Thymus (tissue), 11 donors: ENCODE measurements at regions not wholly inside any gene's neighbourhood (a gene's known extent, or its start where the extent isn't known, plus 50 kb on each side); places are given as distances from the start of the nearest gene placed in this dataset.
"Not testable (repeated sequence)": the region's sequence is repeated elsewhere in the genome, so short reads cannot be mapped to it uniquely, and the experiment has no call there.

Source experiments
- DNase-seq, 9 donors: peaks; one replicate each; pipeline ENCODE4 v3.0.0-alpha.2; 2013; ENCODE audit warnings: low spot score in 9 of 9, low read depth in 6 of 9, missing footprints in 1 of 9
- H3K27ac ChIP-seq, 2 donors: one replicate each; pipeline ENCODE4 v1.5.1; 2013; ENCODE audit warnings: control low read depth in 1 of 2, low read depth in 1 of 2, low read length in 1 of 2, mild to moderate bottlenecking in 1 of 2, moderate library complexity in 1 of 2
- H3K27me3 ChIP-seq, 2 donors: one replicate each; pipeline ENCODE4 v1.5.1; 2013; ENCODE audit warnings: low read length in 1 of 2; ENCODE audit not compliant: control insufficient read depth in 2 of 2, insufficient read depth in 1 of 2
- H3K36me3 ChIP-seq, 2 donors: one replicate each; pipeline ENCODE4 v1.5.1; 2013; ENCODE audit warnings: low read length in 1 of 2, mild to moderate bottlenecking in 1 of 2, moderate library complexity in 1 of 2; ENCODE audit not compliant: control insufficient read depth in 2 of 2, insufficient read depth in 2 of 2
- H3K4me1 ChIP-seq, 2 donors: one replicate each; pipeline ENCODE4 v1.5.1; 2013; ENCODE audit warnings: low read length in 2 of 2; ENCODE audit not compliant: control insufficient read depth in 2 of 2, insufficient read depth in 2 of 2
- H3K4me3 ChIP-seq, 2 donors: one replicate each; pipeline ENCODE4 v1.5.1; 2013; ENCODE audit warnings: low read length in 2 of 2, control low read depth in 1 of 2, mild to moderate bottlenecking in 1 of 2
- H3K9me3 ChIP-seq, 2 donors: one replicate each; pipeline ENCODE4 v1.5.1; 2013; ENCODE audit warnings: low read length in 1 of 2, mild to moderate bottlenecking in 1 of 2; ENCODE audit not compliant: control insufficient read depth in 2 of 2, insufficient read depth in 1 of 2
- WGBS: extraction: QIAGEN DNeasy Blood & Tissue Kit; methylation state at CpG from one replicate; pipeline ENCODE4 v1.1.7; 2013; 5-methylcytosine and 5-hydroxymethylcytosine counted together
- donor health status: healthy.

DNA sequence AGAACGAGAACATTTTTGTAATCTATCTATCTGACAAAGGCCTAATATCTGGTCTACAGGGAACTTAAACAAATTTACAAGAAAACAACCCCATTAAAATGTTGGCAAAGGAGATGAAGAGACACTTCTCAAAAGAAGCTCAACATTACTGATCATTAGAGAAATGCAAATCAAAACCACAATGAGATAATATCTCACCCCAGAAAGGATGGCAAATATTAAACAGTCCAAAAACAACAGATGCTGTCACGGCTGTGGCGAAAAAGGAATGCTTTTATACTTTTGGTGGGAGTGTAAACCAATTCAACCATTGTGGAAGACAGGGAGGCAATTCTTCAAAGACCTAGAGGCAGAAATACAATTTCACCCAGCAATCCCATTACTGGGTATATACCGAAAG is 2284.8 kb downstream of the ARAP2 start:
- 89% methylated on average over 4 of the region's 4 CpGs for WGBS

DNA sequence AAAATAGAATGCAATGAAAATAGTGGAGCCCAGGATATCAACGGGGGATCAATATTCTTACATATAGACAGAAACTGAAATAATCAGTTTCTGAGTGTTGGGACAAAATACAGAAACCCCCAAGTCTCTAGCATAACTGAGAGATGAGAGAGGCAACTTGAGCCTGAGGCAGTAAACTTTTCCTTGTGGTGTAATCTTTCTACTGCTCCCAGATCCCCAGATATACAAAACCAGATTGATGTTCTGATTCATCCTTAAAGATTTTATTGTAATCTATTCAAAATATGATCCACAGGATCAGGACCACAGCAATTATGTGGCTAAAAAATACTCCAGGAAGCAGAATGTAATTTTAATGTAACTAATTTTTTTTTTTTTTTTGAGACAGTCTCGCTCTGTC is 2282.6 kb downstream of the ARAP2 start:
- WGBS: 92% methylated on average over 2 of the region's 2 CpGs
- no peaks in the 10 kb centered on the region for H3K27me3 ChIP-seq
- peaks cover 0 to 15% of the 10 kb centered on the region in 2 donors for H3K9me3 ChIP-seq

More for the DNA sequence above, 2284.8 kb downstream of the ARAP2 start:
- H3K27ac ChIP-seq: no peak overlapping the region
- H3K27me3 ChIP-seq: no peaks in the 10 kb centered on the region
- DNase-seq: no peak
- no peak overlapping the region for H3K4me3 ChIP-seq
- H3K4me1 ChIP-seq: no peaks in the 10 kb centered on the region
- H3K9me3 ChIP-seq: peaks cover 0 to 27% of the 10 kb centered on the region in 2 donors
- no peaks in the 10 kb centered on the region for H3K36me3 ChIP-seq

DNA sequence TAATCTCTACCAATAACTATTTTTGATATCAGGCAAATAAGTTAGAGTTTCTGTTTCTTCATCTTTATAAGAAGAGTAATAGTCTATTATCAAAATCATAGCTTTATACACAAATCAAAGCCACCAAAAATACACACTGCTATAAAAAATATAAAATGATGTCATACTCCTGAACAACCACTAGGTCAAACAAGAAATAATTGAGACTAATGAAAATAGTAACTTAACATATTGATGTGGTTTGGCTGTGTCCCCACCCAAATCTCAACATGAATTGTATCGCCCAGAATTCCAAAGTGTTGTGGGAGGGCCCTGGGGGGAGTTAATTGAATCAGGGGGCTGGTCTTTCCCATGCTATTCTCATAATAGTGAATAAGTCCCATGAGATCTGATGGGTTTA is 2277.5 kb downstream of the ARAP2 start:
- no peak for DNase-seq
- H3K27me3 ChIP-seq: no peaks in the 10 kb centered on the region
- H3K36me3 ChIP-seq: no peaks in the 10 kb centered on the region
- H3K4me1 ChIP-seq: no peaks in the 10 kb centered on the region
- H3K9me3 ChIP-seq: peaks cover 0 to 6% of the 10 kb centered on the region in 2 donors
- no peak overlapping the region for H3K27ac ChIP-seq
- WGBS: 97% methylated on average over 1 of the region's 1 CpG
- H3K4me3 ChIP-seq: no peak overlapping the region

More for the DNA sequence above, 2282.6 kb downstream of the ARAP2 start:
- Histone ChIP-seq H3K4me3 (no peak overlapping the region), H3K36me3 (no peaks in the 10 kb centered on the region), H3K27ac (no peak overlapping the region), H3K4me1 (no peaks in the 10 kb centered on the region)
- DNase-seq: no peak

DNA sequence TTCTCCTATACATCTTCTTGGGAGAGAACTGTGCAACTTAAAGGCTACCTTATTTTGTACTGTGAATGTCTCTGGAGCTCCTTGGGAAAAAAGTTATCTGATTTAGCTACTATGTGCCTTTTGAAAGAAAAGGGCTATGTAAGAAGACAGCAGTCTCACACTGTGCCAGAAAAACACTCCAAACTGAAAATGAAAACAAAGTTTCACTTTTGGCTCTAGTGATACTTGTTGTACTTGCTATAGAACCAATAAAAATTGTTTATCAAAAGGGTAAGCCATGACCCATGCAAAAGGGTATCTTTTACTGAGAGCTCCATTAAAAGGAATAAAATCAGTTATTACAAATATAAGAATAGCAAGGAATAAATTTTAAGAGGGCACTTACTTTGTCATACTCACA is 2270.0 kb downstream of the ARAP2 start:
- Histone ChIP-seq H3K27ac (no peak overlapping the region), H3K4me1 (no peaks in the 10 kb centered on the region), H3K9me3 (peaks cover 0 to 4% of the 10 kb centered on the region in 2 donors), H3K36me3 (no peaks in the 10 kb centered on the region), H3K4me3 (no peak overlapping the region), H3K27me3 (no peaks in the 10 kb centered on the region)
- no peak for DNase-seq

DNA sequence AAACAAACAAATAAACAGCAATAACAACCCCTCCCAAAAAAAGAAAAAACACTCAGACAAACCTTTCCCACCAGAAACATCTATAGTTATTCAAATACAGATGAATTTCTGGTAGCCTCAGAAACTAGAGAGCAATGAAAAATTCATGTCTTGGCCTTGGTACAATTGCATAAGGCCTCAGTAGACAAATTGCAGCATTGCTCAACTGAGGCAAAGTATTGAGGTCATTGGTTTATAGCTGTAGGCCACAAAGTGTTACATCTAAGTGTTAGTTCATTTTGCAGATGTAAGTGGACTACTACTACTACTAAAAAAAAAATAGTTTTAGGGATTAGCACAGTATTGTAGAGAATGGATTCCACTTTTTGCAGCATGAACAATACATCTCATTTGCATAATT is 2268.3 kb downstream of the ARAP2 start:
- no peak overlapping the region for H3K4me3 ChIP-seq
- H3K36me3 ChIP-seq: no peaks in the 10 kb centered on the region
- H3K4me1 ChIP-seq: no peaks in the 10 kb centered on the region
- no peak overlapping the region for H3K27ac ChIP-seq
- peaks cover 0 to 4% of the 10 kb centered on the region in 2 donors for H3K9me3 ChIP-seq
- no peaks in the 10 kb centered on the region for H3K27me3 ChIP-seq
- DNase-seq: no peak

DNA sequence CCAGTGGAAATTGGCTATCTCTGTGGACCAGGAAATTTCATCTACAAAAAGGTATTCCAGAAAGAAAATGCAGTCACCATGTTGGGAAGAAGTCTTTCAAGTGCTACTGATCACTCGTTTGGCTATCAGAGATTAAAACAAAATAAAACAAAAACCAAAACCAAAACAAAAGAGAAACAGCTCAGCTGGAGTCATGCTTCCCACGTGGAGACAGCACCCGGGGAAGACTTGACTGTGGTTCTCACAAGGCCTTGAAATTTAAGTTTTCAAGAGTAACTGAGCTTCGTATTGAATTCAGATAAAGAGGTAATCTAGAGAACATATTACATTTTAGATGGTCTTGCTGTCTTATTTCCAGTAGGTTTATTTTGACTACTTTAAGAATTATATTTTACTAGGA is 2264.5 kb downstream of the ARAP2 start:
- WGBS: 88% methylated on average over 4 of the region's 4 CpGs

DNA sequence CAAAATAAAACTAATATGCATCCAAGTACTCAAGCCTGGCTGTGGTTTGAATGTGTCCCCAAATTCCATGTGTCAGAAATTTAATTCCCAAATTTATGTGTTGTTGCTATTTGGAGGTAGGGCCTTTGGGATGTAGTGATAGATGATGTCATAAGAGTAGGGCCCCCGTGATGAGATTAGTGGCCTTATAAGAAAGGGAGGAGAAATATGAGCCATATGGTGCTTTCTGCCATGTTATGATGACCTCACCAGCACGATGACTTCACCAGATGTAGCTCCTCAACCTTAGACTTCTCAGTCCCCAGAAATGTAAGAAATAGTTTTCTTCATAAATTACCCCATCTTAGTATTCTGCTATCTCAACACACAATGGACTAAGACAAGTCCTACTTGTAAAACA is 2264.0 kb downstream of the ARAP2 start:
- Histone ChIP-seq H3K36me3 (no peaks in the 10 kb centered on the region), H3K9me3 (peaks cover 0 to 4% of the 10 kb centered on the region in 2 donors), H3K4me3 (no peak overlapping the region), H3K27me3 (no peaks in the 10 kb centered on the region), H3K4me1 (no peaks in the 10 kb centered on the region), H3K27ac (no peak overlapping the region)
- DNase-seq: no peak
- 91% methylated on average over 2 of the region's 2 CpGs for WGBS

More for the DNA sequence above, 2264.5 kb downstream of the ARAP2 start:
- not testable (repeated sequence) for DNase-seq, H3K36me3 ChIP-seq, H3K27ac ChIP-seq, H3K27me3 ChIP-seq, H3K9me3 ChIP-seq, H3K4me1 ChIP-seq, H3K4me3 ChIP-seq

DNA sequence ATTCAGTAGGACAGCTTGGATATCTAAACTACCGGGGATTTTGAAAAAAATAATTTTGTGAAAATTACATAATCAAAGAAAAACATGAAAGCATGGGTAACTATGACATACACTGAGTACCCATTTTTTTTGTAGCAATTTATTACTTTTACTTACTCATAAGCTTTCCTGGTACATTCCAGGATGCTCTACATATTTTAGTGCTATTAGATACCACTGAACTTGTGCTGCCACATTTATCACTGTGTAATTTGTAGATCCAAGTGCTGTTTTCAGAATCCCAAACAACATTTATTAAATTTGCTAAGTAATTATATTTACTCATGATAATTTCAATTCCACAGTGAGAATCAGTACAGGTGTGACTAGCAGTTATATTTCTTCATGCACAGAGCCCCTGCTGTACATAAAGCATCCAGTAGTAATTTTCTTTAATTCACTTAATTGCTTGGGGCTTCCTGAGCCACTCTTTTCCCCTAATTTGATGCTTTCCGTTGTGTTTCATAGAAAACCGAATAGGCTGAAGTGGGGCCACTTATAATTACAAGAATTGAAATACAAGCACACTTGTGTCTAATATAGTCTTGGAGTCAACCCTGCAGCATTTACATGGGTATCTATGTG is 2254.4 kb downstream of the ARAP2 start:
- Histone ChIP-seq H3K9me3 (no peaks in the 10 kb centered on the region), H3K4me3 (no peak overlapping the region), H3K27ac (no peak overlapping the region), H3K36me3 (no peaks in the 10 kb centered on the region), H3K27me3 (no peaks in the 10 kb centered on the region), H3K4me1 (no peaks in the 10 kb centered on the region)
- WGBS: 76% methylated on average over 3 of the region's 3 CpGs
- DNase-seq: no peak

DNA sequence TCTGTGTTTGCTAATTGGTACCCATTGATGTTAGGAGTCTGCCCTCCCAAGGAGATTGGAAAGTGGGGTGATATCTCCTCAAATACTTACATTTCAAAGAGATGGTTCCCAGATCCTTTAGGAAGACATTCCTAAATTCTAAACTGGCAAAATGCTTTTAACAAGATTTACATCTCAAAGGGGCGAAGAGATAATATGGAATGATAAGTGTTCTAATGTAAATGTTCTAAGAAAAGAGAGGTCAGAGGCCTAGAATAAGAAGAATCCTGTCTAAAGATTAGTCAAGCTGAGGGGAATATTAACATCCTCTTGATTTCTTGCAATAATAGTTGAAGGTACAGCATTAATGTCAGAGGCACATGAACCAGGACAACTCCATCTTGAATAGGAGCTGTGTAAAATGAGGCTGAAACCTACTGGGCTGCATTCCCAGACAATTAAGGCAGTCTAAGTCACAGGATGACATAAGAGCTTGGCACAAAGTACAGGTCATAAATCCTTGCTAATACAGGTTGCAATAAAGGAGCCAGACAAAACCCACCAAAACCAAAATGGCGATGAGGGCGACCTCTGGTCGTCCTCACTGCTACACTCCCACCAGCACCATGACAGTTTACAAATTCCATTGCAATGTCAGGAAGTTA is 2248.1 kb downstream of the ARAP2 start:
- DNase-seq: no peak
- H3K4me1 ChIP-seq: no peaks in the 10 kb centered on the region
- H3K4me3 ChIP-seq: no peak overlapping the region
- no peaks in the 10 kb centered on the region for H3K27me3 ChIP-seq
- no peaks in the 10 kb centered on the region for H3K9me3 ChIP-seq
- no peak overlapping the region for H3K27ac ChIP-seq
- H3K36me3 ChIP-seq: no peaks in the 10 kb centered on the region
- 95% methylated on average over 4 of the region's 4 CpGs for WGBS
